ENCODE measurements at regions not wholly inside any gene's neighbourhood (a gene's known extent, or its start where the extent isn't known, plus 50 kb on each side); places are given as distances from the start of the nearest gene placed in this dataset.
A peak's percentile ranks its signal among the peaks of the same experiment; 100 is the strongest.
"Not testable (repeated sequence)": the region's sequence is repeated elsewhere in the genome, so short reads cannot be mapped to it uniquely, and the experiment has no call there.

GRCh38 chr14:105700146-105700545 is 173.8 kb downstream of the TMEM121 start:
- not testable (repeated sequence) for H3K27me3 ChIP-seq (ENCODE audit: control insufficient read depth, insufficient read depth, low read length); H3K4me3 ChIP-seq (ENCODE audit: insufficient read depth, low read depth, low read length); DNase-seq; H3K36me3 ChIP-seq (replicated peaks; ENCODE audit: control insufficient read depth, insufficient read depth, low read length)

- no peak for DNase-seq
- no peaks in the 10 kb centered on the region for H3K36me3 ChIP-seq (replicated peaks; ENCODE audit: control insufficient read depth, insufficient read depth, low read length)
Observed at GRCh38 chr14:105700622-105701288, 174.4 kb downstream of the TMEM121 start.

GRCh38 chr14:105701456-105702274 is 175.3 kb downstream of the TMEM121 start:
- no peak for DNase-seq
- no peak overlapping the region for H3K4me3 ChIP-seq (ENCODE audit: insufficient read depth, low read depth, low read length)

More at GRCh38 chr14:105700622-105701288, 174.4 kb downstream of the TMEM121 start:
- Histone ChIP-seq H3K4me3 (ENCODE audit: insufficient read depth, low read depth, low read length) (no peak overlapping the region), H3K27me3 (ENCODE audit: control insufficient read depth, insufficient read depth, low read length) (no peaks in the 10 kb centered on the region)

GRCh38 chr14:105702275-105702817 is 176.0 kb downstream of the TMEM121 start:
- Histone ChIP-seq H3K27me3 (ENCODE audit: control insufficient read depth, insufficient read depth, low read length) (no peaks in the 10 kb centered on the region), H3K36me3 (replicated peaks; ENCODE audit: control insufficient read depth, insufficient read depth, low read length) (no peaks in the 10 kb centered on the region), H3K4me3 (ENCODE audit: insufficient read depth, low read depth, low read length) (no peak overlapping the region)
- no peak for DNase-seq

More at GRCh38 chr14:105701456-105702274, 175.3 kb downstream of the TMEM121 start:
- no peaks in the 10 kb centered on the region for H3K36me3 ChIP-seq (replicated peaks; ENCODE audit: control insufficient read depth, insufficient read depth, low read length)
- no peaks in the 10 kb centered on the region for H3K27me3 ChIP-seq (ENCODE audit: control insufficient read depth, insufficient read depth, low read length)

- not testable (repeated sequence) for H3K27me3 ChIP-seq (ENCODE audit: control insufficient read depth, insufficient read depth, low read length); DNase-seq; H3K4me3 ChIP-seq (ENCODE audit: insufficient read depth, low read depth, low read length); H3K36me3 ChIP-seq (replicated peaks; ENCODE audit: control insufficient read depth, insufficient read depth, low read length)
Observed at GRCh38 chr14:105703044-105703665, 176.8 kb downstream of the TMEM121 start.

- not testable (repeated sequence) for DNase-seq; H3K27me3 ChIP-seq (ENCODE audit: control insufficient read depth, insufficient read depth, low read length); H3K36me3 ChIP-seq (replicated peaks; ENCODE audit: control insufficient read depth, insufficient read depth, low read length); H3K4me3 ChIP-seq (ENCODE audit: insufficient read depth, low read depth, low read length)
Observed at GRCh38 chr14:105704091-105704490, 177.7 kb downstream of the TMEM121 start.

- not testable (repeated sequence) for H3K36me3 ChIP-seq (replicated peaks; ENCODE audit: control insufficient read depth, insufficient read depth, low read length); H3K27me3 ChIP-seq (ENCODE audit: control insufficient read depth, insufficient read depth, low read length); DNase-seq; H3K4me3 ChIP-seq (ENCODE audit: insufficient read depth, low read depth, low read length)
Observed at GRCh38 chr14:105704492-105704891, 178.1 kb downstream of the TMEM121 start.

- H3K36me3 ChIP-seq (replicated peaks; ENCODE audit: control insufficient read depth, insufficient read depth, low read length); DNase-seq; H3K4me3 ChIP-seq (ENCODE audit: insufficient read depth, low read depth, low read length); H3K27me3 ChIP-seq (ENCODE audit: control insufficient read depth, insufficient read depth, low read length): not testable (repeated sequence)
Observed at GRCh38 chr14:105705512-105705861, 179.1 kb downstream of the TMEM121 start.

GRCh38 chr14:105705862-105706700 is 179.7 kb downstream of the TMEM121 start:
- not testable (repeated sequence) for H3K27me3 ChIP-seq (ENCODE audit: control insufficient read depth, insufficient read depth, low read length); DNase-seq; H3K4me3 ChIP-seq (ENCODE audit: insufficient read depth, low read depth, low read length); H3K36me3 ChIP-seq (replicated peaks; ENCODE audit: control insufficient read depth, insufficient read depth, low read length)

- DNase-seq; H3K27me3 ChIP-seq (ENCODE audit: control insufficient read depth, insufficient read depth, low read length); H3K4me3 ChIP-seq (ENCODE audit: insufficient read depth, low read depth, low read length): not testable (repeated sequence)
Observed at GRCh38 chr14:105706701-105707019, 180.3 kb downstream of the TMEM121 start.

GRCh38 chr14:105707099-105707498 is 180.7 kb downstream of the TMEM121 start:
- DNase-seq: peak; percentile 47
- H3K36me3 ChIP-seq (replicated peaks; ENCODE audit: control insufficient read depth, insufficient read depth, low read length); H3K4me3 ChIP-seq (ENCODE audit: insufficient read depth, low read depth, low read length): not testable (repeated sequence)

More at GRCh38 chr14:105706701-105707019, 180.3 kb downstream of the TMEM121 start:
- not testable (repeated sequence) for H3K36me3 ChIP-seq (replicated peaks; ENCODE audit: control insufficient read depth, insufficient read depth, low read length)

GRCh38 chr14:105707723-105708151 is 181.4 kb downstream of the TMEM121 start:
- not testable (repeated sequence) for H3K27me3 ChIP-seq (ENCODE audit: control insufficient read depth, insufficient read depth, low read length); H3K36me3 ChIP-seq (replicated peaks; ENCODE audit: control insufficient read depth, insufficient read depth, low read length); H3K4me3 ChIP-seq (ENCODE audit: insufficient read depth, low read depth, low read length); DNase-seq

More at GRCh38 chr14:105707099-105707498, 180.7 kb downstream of the TMEM121 start:
- not testable (repeated sequence) for H3K27me3 ChIP-seq (ENCODE audit: control insufficient read depth, insufficient read depth, low read length)

- H3K36me3 ChIP-seq (replicated peaks; ENCODE audit: control insufficient read depth, insufficient read depth, low read length); H3K27me3 ChIP-seq (ENCODE audit: control insufficient read depth, insufficient read depth, low read length); DNase-seq; H3K4me3 ChIP-seq (ENCODE audit: insufficient read depth, low read depth, low read length): not testable (repeated sequence)
Observed at GRCh38 chr14:105708251-105709134, 182.1 kb downstream of the TMEM121 start.
